HFF-Myc (cell line): ENCODE measurements at regions not wholly inside any gene's neighbourhood (a gene's known extent, or its start where the extent isn't known, plus 50 kb on each side); places are given as distances from the start of the nearest gene placed in this dataset.

ENCODE experiments used
- DNase-seq: peaks from one replicate; pipeline ENCODE4 v3.0.0-alpha.2; 2011; ENCODE audit warnings: low read depth; ENCODE audit errors: extremely low read depth
- H3K4me3 ChIP-seq: replicated peaks from 2 replicates; pipeline ENCODE4 v1.5.1; 2011; ENCODE audit warnings: low read depth, mild to moderate bottlenecking, control low read depth, low read length
- TF ChIP-seq, protein P1 (sequence below): IDR thresholded peaks from 2 replicates; pipeline ENCODE4 v1.5.1; 2012; ENCODE audit warnings: mild to moderate bottlenecking, low read depth, low read length, control low read depth; ENCODE audit errors: missing control alignments

DNA sequence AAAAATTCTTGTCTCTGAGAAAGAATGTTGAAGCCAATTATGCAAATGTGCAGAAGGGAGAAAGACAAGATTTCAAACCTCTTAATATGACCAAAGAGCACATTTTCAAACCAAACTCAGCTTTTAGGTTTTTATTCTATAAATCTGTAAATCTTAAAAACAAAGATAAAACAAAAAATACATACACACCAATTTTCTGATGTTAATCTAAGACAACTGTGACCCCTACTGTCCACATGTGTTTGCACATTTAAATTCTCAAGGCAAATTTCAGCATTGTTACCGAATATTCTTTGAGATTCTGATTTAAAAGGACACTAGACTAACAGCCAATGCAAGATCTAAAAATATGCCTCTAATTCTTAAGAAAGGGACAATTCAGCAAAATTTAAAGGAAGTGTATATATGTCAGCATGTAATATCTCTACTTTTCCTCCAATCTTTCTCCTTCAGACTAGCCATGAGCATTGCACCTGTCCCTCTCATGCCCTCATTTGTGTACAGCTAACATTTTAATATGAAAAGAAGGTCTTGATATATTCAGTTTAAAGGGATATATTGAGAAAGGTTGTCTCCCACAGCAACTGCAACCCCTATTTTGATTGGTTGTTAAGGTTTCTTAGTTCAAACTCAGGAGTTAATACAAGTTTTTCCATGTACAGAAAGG is 417.9 kb downstream of the IPMK start:
- no peak overlapping the region for H3K4me3 ChIP-seq
- DNase-seq: no peak
- TF ChIP-seq, protein P1, sequence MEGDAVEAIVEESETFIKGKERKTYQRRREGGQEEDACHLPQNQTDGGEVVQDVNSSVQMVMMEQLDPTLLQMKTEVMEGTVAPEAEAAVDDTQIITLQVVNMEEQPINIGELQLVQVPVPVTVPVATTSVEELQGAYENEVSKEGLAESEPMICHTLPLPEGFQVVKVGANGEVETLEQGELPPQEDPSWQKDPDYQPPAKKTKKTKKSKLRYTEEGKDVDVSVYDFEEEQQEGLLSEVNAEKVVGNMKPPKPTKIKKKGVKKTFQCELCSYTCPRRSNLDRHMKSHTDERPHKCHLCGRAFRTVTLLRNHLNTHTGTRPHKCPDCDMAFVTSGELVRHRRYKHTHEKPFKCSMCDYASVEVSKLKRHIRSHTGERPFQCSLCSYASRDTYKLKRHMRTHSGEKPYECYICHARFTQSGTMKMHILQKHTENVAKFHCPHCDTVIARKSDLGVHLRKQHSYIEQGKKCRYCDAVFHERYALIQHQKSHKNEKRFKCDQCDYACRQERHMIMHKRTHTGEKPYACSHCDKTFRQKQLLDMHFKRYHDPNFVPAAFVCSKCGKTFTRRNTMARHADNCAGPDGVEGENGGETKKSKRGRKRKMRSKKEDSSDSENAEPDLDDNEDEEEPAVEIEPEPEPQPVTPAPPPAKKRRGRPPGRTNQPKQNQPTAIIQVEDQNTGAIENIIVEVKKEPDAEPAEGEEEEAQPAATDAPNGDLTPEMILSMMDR: no peak

DNA sequence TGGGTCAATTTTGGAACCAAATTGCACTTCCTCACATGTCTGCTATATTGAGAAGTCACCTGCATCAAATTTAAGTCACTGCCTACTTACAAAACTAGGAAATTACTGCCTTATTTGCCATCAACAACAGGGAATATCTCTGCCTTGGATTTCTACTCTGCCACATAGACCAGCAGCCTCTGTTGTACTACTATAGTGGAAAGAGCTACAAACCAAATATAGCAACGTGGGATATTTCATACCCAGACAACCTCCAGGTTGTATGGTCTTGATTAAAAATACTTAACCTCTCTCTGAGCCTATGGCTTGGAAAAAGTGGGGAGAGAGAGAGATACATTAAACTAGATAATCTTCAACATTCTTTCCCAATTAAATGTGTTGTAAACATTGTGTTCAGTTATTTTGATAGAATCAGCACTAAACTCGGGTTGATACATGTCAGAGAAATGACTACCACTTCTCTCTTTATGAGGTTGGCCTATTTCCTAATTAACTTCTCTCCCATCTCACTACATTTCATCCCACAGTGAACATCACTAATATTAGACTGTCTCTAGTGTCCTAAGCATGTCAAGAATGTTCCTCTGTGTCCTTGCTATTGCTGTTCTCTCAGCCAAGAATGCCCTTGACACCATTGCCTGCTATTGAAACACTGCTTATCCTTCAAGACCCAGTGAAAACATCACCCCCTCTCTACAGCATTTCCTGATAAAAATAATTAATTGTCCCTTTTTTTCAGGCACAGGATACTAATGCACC is 421.2 kb downstream of the IPMK start:
- TF ChIP-seq, protein P1: no peak
- no peak for DNase-seq
- H3K4me3 ChIP-seq: no peak overlapping the region

GRCh38 chr10:57844387-57844998 is 423.2 kb downstream of the IPMK start:
- no peak for DNase-seq
- H3K4me3 ChIP-seq: no peak overlapping the region
- TF ChIP-seq, protein P1: no peak

GRCh38 chr10:57830877-57831560 is 436.7 kb downstream of the IPMK start:
- no peak for DNase-seq
- no peak overlapping the region for H3K4me3 ChIP-seq
- TF ChIP-seq, protein P1: no peak

- H3K4me3 ChIP-seq: no peak overlapping the region
- TF ChIP-seq, protein P1: no peak
- no peak for DNase-seq
These were observed 442.7 kb downstream of the IPMK start for GRCh38 chr10:57825015-57825414.

- H3K4me3 ChIP-seq: no peak overlapping the region
- no peak for DNase-seq
- TF ChIP-seq, protein P1: no peak
These were observed 444.3 kb downstream of the IPMK start for GRCh38 chr10:57823398-57823797.
